DOHH2 (cell line): ENCODE measurements at regions not wholly inside any gene's neighbourhood (a gene's known extent, or its start where the extent isn't known, plus 50 kb on each side); places are given as distances from the start of the nearest gene placed in this dataset.

Experiments
- CTCF ChIP-seq: fragments of 200-600 bp; sonication (generic); IDR thresholded peaks from one replicate; pipeline ENCODE4 v1.5.1; 2014; ENCODE audit warnings: antibody characterized with exemption, mild to moderate bottlenecking, low read depth, low read length; ENCODE audit not compliant: poor library complexity, severe bottlenecking
- EZH2phosphoT487 ChIP-seq: fragments of 200-600 bp; sonication (generic); IDR thresholded peaks from 2 replicates; pipeline ENCODE4 v1.6.1; 2017; ENCODE audit warnings: borderline replicate concordance, mild to moderate bottlenecking, antibody characterized with exemption, low read length, moderate library complexity, mixed read lengths

GRCh38 chr13:107324416-107325204 is 756.7 kb upstream of the ARGLU1 start:
- no peak for TF ChIP-seq CTCF
- TF ChIP-seq EZH2phosphoT487, result no peak
